ENCODE measurements at regions not wholly inside any gene's neighbourhood (a gene's known extent, or its start where the extent isn't known, plus 50 kb on each side); places are given as distances from the start of the nearest gene placed in this dataset.

DNA sequence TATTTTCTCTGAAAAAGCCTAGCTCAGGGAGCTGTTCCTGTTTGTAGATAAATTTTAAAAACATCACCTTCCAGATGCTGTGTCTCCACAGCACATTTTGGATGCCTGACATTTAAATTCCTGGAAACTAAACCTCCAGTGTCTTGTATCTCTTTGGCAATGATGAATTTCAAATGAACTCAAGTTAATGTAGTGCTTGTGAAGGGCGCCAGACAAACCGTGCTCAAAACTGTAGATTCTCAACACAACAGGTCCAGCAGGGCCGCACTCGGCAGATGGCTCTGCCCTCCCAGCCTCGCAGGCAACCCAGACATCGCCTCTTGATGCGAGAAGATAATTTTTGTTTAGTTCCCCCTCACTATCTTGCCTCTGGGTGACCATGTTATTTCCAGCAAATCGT, 432.9 kb downstream of the VRK1 start:
- Histone ChIP-seq H3K4me3 (ENCODE audit: low read depth in 1 of 2, low read length in 2 of 2) (no peak overlapping the region), H3K4me1 (ENCODE audit: control insufficient read depth in 1 of 2, insufficient read depth in 2 of 2, low read length in 2 of 2) (no peaks in the 10 kb centered on the region), H3K9me3 (ENCODE audit: control insufficient read depth in 1 of 2, low read length in 2 of 2) (no peaks in the 10 kb centered on the region), H3K27me3 (ENCODE audit: low read depth, low read length) (no peaks in the 10 kb centered on the region), H3K36me3 (ENCODE audit: control insufficient read depth in 1 of 2, insufficient read depth in 2 of 2, low read length in 2 of 2) (no peaks in the 10 kb centered on the region), H3K27ac (ENCODE audit: low read length) (no peak overlapping the region)

DNA sequence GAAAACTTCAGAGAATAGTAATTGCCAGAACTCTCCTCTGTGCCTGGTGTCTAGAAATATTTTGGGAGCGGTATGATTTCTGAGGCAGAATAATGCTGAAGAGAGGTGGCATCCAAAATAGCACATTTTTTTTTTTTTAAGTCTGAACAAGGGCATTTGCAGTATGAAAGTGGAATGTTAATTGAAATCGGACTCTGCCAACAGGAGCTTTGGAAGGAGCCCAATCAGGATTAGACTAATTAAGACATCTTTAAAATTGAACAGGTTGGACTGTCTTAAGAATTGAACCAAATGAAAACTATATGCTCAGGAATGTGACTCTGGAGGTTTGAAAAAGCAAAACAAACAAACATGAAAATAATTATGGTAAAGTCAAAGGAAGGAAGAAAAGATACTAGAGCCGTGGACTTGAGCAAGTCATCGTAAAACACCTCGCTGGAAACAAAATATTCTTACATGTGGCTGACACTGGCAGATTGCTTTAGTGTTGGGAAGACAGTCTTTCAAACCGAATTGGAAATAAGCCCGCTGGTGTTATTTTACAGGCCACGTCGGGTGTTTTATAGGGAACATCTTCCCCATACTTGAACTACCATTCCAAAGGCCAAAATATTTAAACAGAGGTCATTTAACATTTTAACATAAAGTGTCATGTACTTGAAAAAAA, 436.3 kb downstream of the VRK1 start:
- Histone ChIP-seq H3K36me3 (ENCODE audit: control insufficient read depth in 1 of 2, insufficient read depth in 2 of 2, low read length in 2 of 2) (no peaks in the 10 kb centered on the region), H3K9me3 (ENCODE audit: control insufficient read depth in 1 of 2, low read length in 2 of 2) (no peaks in the 10 kb centered on the region), H3K27me3 (ENCODE audit: low read depth, low read length) (no peaks in the 10 kb centered on the region), H3K4me1 (ENCODE audit: control insufficient read depth in 1 of 2, insufficient read depth in 2 of 2, low read length in 2 of 2) (no peaks in the 10 kb centered on the region), H3K27ac (ENCODE audit: low read length) (no peak overlapping the region), H3K4me3 (ENCODE audit: low read depth in 1 of 2, low read length in 2 of 2) (no peak overlapping the region)

DNA sequence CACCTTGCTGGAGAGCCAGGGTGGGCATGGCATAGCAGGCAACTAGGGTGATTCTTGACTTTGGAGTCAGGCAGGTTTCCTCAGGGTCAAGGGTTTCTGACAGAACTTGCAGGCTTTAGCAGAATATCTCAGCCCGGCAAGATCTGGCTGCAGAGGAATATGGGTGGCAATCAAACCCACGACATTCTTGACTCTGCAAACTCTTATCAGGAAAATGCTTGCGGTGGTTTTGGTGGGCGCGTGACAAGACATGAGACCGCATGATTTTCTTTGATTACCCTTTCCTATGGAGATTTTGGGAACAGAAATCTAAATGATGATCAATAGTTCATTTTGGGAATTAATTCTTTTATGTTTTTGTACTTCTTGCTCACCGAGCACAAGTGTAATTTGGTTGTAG, 449.5 kb downstream of the VRK1 start:
- H3K27me3 ChIP-seq (ENCODE audit: low read depth, low read length) = no peaks in the 10 kb centered on the region
- H3K36me3 ChIP-seq (ENCODE audit: control insufficient read depth in 1 of 2, insufficient read depth in 2 of 2, low read length in 2 of 2) = no peaks in the 10 kb centered on the region
- H3K27ac ChIP-seq (ENCODE audit: low read length) = no peak overlapping the region
- no peaks in the 10 kb centered on the region for H3K9me3 ChIP-seq (ENCODE audit: control insufficient read depth in 1 of 2, low read length in 2 of 2)
- no peaks in the 10 kb centered on the region for H3K4me1 ChIP-seq (ENCODE audit: control insufficient read depth in 1 of 2, insufficient read depth in 2 of 2, low read length in 2 of 2)
- H3K4me3 ChIP-seq (ENCODE audit: low read depth in 1 of 2, low read length in 2 of 2) = no peak overlapping the region

DNA sequence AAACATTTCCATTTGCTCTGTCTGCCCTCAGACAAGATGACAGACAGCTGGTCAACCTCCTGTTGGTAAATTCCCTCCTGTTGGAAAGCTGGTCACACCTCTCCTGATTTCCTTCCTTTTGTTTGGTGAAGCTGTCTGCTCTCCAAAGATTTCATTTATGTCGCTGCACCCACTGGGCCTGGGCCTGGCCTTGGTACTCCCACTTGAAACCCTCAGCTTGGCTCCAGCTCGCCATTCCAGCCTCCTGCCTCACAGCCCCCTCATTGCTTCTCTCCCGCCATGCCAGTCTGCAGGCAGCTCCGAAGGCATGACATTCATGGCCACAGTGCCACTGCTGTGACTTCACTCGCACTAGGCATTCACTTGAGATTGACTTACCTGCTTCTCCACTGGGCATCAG, 451.8 kb downstream of the VRK1 start:
- Histone ChIP-seq H3K4me3 (ENCODE audit: low read depth in 1 of 2, low read length in 2 of 2) (no peak overlapping the region), H3K27me3 (ENCODE audit: low read depth, low read length) (no peaks in the 10 kb centered on the region), H3K27ac (ENCODE audit: low read length) (no peak overlapping the region), H3K36me3 (ENCODE audit: control insufficient read depth in 1 of 2, insufficient read depth in 2 of 2, low read length in 2 of 2) (no peaks in the 10 kb centered on the region), H3K9me3 (ENCODE audit: control insufficient read depth in 1 of 2, low read length in 2 of 2) (no peaks in the 10 kb centered on the region), H3K4me1 (ENCODE audit: control insufficient read depth in 1 of 2, insufficient read depth in 2 of 2, low read length in 2 of 2) (no peaks in the 10 kb centered on the region)

DNA sequence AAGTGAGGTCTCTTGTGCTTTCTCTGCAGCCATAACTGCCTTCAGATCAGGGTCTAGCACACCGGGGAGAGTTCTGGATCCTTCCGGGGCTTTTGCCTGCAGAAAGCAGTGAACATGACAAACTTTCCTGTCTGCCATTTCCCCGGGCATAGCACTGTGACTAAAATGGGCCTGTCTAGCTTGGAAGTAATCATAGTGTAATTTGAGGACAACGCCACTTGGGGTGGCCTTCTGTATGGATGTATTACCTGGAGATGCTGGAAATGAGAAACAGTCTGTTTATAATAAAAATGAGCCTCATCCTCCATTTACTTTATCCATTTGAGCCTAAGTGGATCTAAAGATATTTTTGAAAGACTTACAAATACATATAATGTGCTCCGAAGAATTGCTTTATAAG, 453.7 kb downstream of the VRK1 start:
- Histone ChIP-seq H3K27ac (ENCODE audit: low read length) (no peak overlapping the region), H3K36me3 (ENCODE audit: control insufficient read depth in 1 of 2, insufficient read depth in 2 of 2, low read length in 2 of 2) (no peaks in the 10 kb centered on the region), H3K9me3 (ENCODE audit: control insufficient read depth in 1 of 2, low read length in 2 of 2) (no peaks in the 10 kb centered on the region), H3K27me3 (ENCODE audit: low read depth, low read length) (no peaks in the 10 kb centered on the region), H3K4me3 (ENCODE audit: low read depth in 1 of 2, low read length in 2 of 2) (no peak overlapping the region), H3K4me1 (ENCODE audit: control insufficient read depth in 1 of 2, insufficient read depth in 2 of 2, low read length in 2 of 2) (no peaks in the 10 kb centered on the region)

DNA sequence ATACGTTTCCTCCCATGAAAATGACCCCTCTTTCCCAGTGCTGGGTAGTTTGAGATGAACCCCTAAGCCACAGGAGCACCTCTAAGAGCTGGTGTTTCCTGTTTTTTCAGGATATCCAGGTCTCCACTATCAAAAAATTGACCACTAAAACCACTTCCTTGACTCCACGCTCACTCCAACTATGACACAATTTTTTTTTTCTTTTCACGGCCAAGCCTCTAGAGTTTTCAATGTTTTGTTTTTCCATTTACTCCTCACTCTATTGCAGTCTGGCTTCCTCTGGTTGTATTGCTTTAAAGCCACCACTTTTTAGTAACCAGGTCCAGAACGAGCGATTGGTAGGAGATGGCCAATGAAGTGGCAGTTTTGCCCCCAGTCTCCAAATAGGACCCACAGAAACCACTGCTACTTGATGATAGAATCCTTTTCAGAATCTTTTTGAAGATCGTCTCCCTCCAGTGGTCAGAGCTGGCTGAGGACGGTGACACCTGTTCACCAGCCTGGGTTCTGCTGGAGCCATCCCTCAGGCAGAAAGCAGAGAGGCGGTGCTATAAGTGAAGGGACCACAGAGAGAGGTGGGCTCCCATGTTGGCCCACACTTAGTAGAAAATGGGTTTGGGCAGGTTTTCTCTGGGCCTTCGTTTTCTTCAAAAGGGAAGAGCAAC, 454.4 kb downstream of the VRK1 start:
- no peak overlapping the region for H3K27ac ChIP-seq (ENCODE audit: low read length)
- no peak overlapping the region for H3K4me3 ChIP-seq (ENCODE audit: low read depth in 1 of 2, low read length in 2 of 2)
- H3K4me1 ChIP-seq (ENCODE audit: control insufficient read depth in 1 of 2, insufficient read depth in 2 of 2, low read length in 2 of 2) = no peaks in the 10 kb centered on the region
- H3K9me3 ChIP-seq (ENCODE audit: control insufficient read depth in 1 of 2, low read length in 2 of 2) = no peaks in the 10 kb centered on the region
- H3K27me3 ChIP-seq (ENCODE audit: low read depth, low read length) = no peaks in the 10 kb centered on the region
- H3K36me3 ChIP-seq (ENCODE audit: control insufficient read depth in 1 of 2, insufficient read depth in 2 of 2, low read length in 2 of 2) = no peaks in the 10 kb centered on the region

DNA sequence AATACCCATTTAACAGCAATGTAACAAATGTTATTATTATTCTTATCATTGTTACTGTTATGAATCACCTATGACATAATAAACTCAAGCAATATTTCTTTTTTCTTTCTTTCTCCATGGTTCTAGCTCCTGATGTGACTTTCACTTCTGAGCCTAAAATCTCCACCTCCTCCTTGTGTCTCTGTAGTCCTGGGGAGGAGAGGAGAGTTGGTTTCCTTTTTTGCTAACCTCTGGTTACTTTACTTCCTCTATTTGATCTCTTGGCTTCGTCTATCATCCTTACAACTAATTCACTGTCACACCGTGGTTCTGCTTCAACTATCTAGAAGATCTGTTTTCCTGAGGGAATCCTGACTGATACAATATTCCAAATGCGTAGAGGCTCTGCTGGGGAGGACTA, 456.6 kb downstream of the VRK1 start:
- Histone ChIP-seq H3K4me1 (ENCODE audit: control insufficient read depth in 1 of 2, insufficient read depth in 2 of 2, low read length in 2 of 2) (no peaks in the 10 kb centered on the region), H3K4me3 (ENCODE audit: low read depth in 1 of 2, low read length in 2 of 2) (no peak overlapping the region), H3K27ac (ENCODE audit: low read length) (no peak overlapping the region), H3K27me3 (ENCODE audit: low read depth, low read length) (no peaks in the 10 kb centered on the region), H3K36me3 (ENCODE audit: control insufficient read depth in 1 of 2, insufficient read depth in 2 of 2, low read length in 2 of 2) (no peaks in the 10 kb centered on the region), H3K9me3 (ENCODE audit: control insufficient read depth in 1 of 2, low read length in 2 of 2) (no peaks in the 10 kb centered on the region)

DNA sequence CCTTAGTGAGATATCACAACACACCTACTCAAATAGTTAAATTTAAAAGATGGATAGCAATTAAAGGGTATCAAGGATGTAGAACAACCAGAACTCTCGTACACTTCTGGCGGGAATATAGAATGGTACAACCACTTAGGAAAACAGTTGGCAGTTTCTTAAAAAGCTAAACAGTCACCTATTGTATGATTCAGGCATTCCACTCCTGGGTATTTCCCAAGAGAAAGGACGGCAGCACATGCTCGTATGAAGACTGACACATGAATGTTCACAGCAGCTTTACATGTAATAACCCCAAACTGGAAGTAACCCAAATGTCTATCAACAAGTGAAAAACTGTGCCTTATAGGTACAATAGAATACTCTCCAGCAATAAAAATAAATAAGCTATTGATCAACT, 465.2 kb downstream of the VRK1 start:
- Histone ChIP-seq H3K27me3 (ENCODE audit: low read depth, low read length) (no peaks in the 10 kb centered on the region), H3K27ac (ENCODE audit: low read length) (no peak overlapping the region), H3K4me3 (ENCODE audit: low read depth in 1 of 2, low read length in 2 of 2) (no peak overlapping the region), H3K9me3 (ENCODE audit: control insufficient read depth in 1 of 2, low read length in 2 of 2) (peaks cover 0 to 3% of the 10 kb centered on the region in 2 donors), H3K36me3 (ENCODE audit: control insufficient read depth in 1 of 2, insufficient read depth in 2 of 2, low read length in 2 of 2) (no peaks in the 10 kb centered on the region), H3K4me1 (ENCODE audit: control insufficient read depth in 1 of 2, insufficient read depth in 2 of 2, low read length in 2 of 2) (no peaks in the 10 kb centered on the region)

DNA sequence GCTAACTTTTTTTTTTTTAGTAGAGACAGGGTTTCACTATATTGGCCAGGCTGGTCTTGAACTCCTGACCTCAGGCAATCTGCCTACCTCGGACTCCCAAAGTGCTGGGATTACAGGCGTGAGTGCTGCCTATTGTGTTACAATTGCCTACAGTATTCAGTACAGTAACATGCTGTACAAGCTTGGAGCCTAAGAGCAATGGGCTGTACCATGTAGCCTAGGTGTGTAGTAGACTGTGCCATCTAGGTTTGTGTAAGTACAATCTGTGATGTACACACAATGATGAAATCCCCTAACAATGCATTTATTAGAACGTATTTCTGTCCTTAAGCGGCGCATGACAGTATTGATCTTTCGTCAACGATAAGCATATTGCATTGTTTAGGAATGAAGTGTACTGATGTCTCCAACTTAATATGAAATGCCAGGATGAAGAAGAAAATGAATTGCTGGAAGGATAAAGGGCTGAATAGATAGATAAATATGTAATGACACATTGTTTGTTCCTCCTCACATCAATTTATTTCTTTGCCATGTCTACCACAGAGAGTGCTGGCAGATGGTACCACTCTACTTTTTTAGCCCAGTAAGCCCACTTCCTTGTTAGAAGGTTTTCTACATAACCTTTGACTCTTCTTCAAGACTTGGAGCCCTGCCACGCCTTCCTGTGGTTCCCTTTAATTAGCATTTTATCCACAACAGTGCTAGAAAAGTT, 467.5 kb downstream of the VRK1 start:
- Histone ChIP-seq H3K4me3 (ENCODE audit: low read depth in 1 of 2, low read length in 2 of 2) (no peak overlapping the region), H3K36me3 (ENCODE audit: control insufficient read depth in 1 of 2, insufficient read depth in 2 of 2, low read length in 2 of 2) (no peaks in the 10 kb centered on the region), H3K27me3 (ENCODE audit: low read depth, low read length) (peaks cover 2% of the 10 kb centered on the region), H3K9me3 (ENCODE audit: control insufficient read depth in 1 of 2, low read length in 2 of 2) (peaks cover 0 to 3% of the 10 kb centered on the region in 2 donors), H3K4me1 (ENCODE audit: control insufficient read depth in 1 of 2, insufficient read depth in 2 of 2, low read length in 2 of 2) (no peaks in the 10 kb centered on the region), H3K27ac (ENCODE audit: low read length) (no peak overlapping the region)

DNA sequence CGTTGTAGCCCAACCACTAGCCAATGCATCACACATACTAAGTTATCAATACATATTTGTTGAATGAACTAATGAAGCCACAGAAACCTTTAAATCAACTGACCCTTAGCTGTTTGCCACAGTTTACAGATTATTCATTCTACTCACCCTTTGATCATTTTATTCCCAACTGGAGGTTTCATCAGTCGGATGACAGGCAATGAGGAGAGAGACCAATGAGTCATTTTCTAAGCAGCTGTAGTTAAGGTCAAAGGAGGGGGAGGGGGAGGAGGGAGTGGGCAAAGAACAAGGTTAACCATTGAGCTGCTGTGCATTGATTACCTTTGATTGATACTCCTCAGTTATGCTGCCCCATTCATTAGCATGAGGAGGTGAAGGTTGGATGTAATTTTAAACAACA, 469.5 kb downstream of the VRK1 start:
- Histone ChIP-seq H3K27ac (ENCODE audit: low read length) (no peak overlapping the region), H3K4me3 (ENCODE audit: low read depth in 1 of 2, low read length in 2 of 2) (no peak overlapping the region), H3K4me1 (ENCODE audit: control insufficient read depth in 1 of 2, insufficient read depth in 2 of 2, low read length in 2 of 2) (no peaks in the 10 kb centered on the region), H3K9me3 (ENCODE audit: control insufficient read depth in 1 of 2, low read length in 2 of 2) (peaks cover 0 to 3% of the 10 kb centered on the region in 2 donors), H3K27me3 (ENCODE audit: low read depth, low read length) (peaks cover 4% of the 10 kb centered on the region), H3K36me3 (ENCODE audit: control insufficient read depth in 1 of 2, insufficient read depth in 2 of 2, low read length in 2 of 2) (no peaks in the 10 kb centered on the region)

DNA sequence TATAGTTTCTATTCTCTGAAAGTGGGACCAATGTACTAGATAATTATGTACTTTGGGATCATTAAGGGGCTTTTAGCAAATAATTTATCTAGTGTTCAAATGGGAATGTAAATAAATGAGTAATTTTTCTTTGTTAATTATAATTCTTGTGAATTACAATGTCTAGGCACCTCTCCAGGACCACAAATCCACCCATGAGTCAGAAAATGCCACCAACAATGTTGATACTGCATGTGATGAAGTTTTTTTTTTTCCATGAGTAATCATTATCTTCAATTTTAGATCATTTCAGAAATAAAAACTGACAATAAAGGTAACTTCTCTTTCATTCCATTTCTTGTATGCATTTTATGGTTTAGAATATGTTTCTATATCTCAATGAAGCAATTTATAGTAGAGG, 470.3 kb downstream of the VRK1 start:
- Histone ChIP-seq H3K4me1 (ENCODE audit: control insufficient read depth in 1 of 2, insufficient read depth in 2 of 2, low read length in 2 of 2) (no peaks in the 10 kb centered on the region), H3K4me3 (ENCODE audit: low read depth in 1 of 2, low read length in 2 of 2) (no peak overlapping the region), H3K9me3 (ENCODE audit: control insufficient read depth in 1 of 2, low read length in 2 of 2) (no peaks in the 10 kb centered on the region), H3K27me3 (ENCODE audit: low read depth, low read length) (peaks cover 4% of the 10 kb centered on the region), H3K27ac (ENCODE audit: low read length) (no peak overlapping the region), H3K36me3 (ENCODE audit: control insufficient read depth in 1 of 2, insufficient read depth in 2 of 2, low read length in 2 of 2) (no peaks in the 10 kb centered on the region)

Measured in muscle layer of duodenum (tissue), 2 donors.